GM23248 (cell line): ENCODE measurements at regions not wholly inside any gene's neighbourhood (a gene's known extent, or its start where the extent isn't known, plus 50 kb on each side); places are given as distances from the start of the nearest gene placed in this dataset.

Experiments
- DNase-seq: peaks from one replicate; pipeline ENCODE4 v3.0.0-alpha.2; 2015
- H2AFZ ChIP-seq: fragments of 200-600 bp; sonication (generic); 2 replicates; pipeline ENCODE4 v1.6.1; 2016; ENCODE audit warnings: antibody characterized with exemption
- H3F3A ChIP-seq: fragments of 200-600 bp; sonication (generic); 2 replicates; pipeline ENCODE4 v1.6.1; 2016; ENCODE audit warnings: mild to moderate bottlenecking, antibody characterized with exemption, mixed run types; ENCODE audit not compliant: insufficient read depth
- H3K27ac ChIP-seq: fragments of 200-600 bp; sonication (generic); 2 replicates; pipeline ENCODE4 v1.5.1; 2016; ENCODE audit warnings: mild to moderate bottlenecking
- H3K27me3 ChIP-seq: fragments of 200-600 bp; sonication (generic); replicated peaks from 2 replicates; pipeline ENCODE4 v1.6.1; 2016; ENCODE audit warnings: mild to moderate bottlenecking; ENCODE audit not compliant: insufficient read depth
- H3K36me3 ChIP-seq: fragments of 200-600 bp; sonication (generic); 2 replicates; pipeline ENCODE4 v1.6.1; 2016; ENCODE audit warnings: low read depth, mild to moderate bottlenecking
- H3K4me1 ChIP-seq: fragments of 200-600 bp; sonication (generic); 2 replicates; pipeline ENCODE4 v1.6.1; 2016; ENCODE audit warnings: mild to moderate bottlenecking; ENCODE audit not compliant: insufficient read depth
- H3K4me2 ChIP-seq: fragments of 200-600 bp; sonication (generic); one replicate; pipeline ENCODE4 v1.6.1; 2016; ENCODE audit warnings: mild to moderate bottlenecking; ENCODE audit not compliant: unreplicated experiment
- H3K4me3 ChIP-seq: fragments of 200-600 bp; sonication (generic); 2 replicates; pipeline ENCODE4 v1.5.1; 2016; ENCODE audit warnings: mild to moderate bottlenecking
- H3K79me2 ChIP-seq: fragments of 200-600 bp; sonication (generic); 2 replicates; pipeline ENCODE4 v1.6.1; 2016; ENCODE audit warnings: mild to moderate bottlenecking; ENCODE audit not compliant: insufficient read depth
- H3K9ac ChIP-seq: fragments of 200-600 bp; sonication (generic); 2 replicates; pipeline ENCODE4 v1.6.1; 2016; ENCODE audit warnings: mild to moderate bottlenecking
- H3K9me2 ChIP-seq: fragments of 200-600 bp; sonication (generic); 2 replicates; pipeline ENCODE4 v1.6.1; 2016; ENCODE audit warnings: mixed run types, mild to moderate bottlenecking, moderate library complexity; ENCODE audit not compliant: insufficient read depth
- H3K9me3 ChIP-seq: fragments of 200-600 bp; sonication (generic); one replicate; pipeline ENCODE4 v1.6.1; 2017; ENCODE audit warnings: low read depth
- H4K20me1 ChIP-seq: fragments of 200-600 bp; sonication (generic); 2 replicates; pipeline ENCODE4 v1.6.0; 2016; ENCODE audit not compliant: insufficient read depth
- EZH2 ChIP-seq: fragments of 200-600 bp; sonication (generic); IDR thresholded peaks from 2 replicates; pipeline ENCODE4 v1.6.1; 2018; ENCODE audit warnings: antibody characterized with exemption, mild to moderate bottlenecking; ENCODE audit not compliant: insufficient read depth, poor library complexity, severe bottlenecking
- EZH2phosphoT487 ChIP-seq: fragments of 200-600 bp; sonication (generic); IDR thresholded peaks from 2 replicates; pipeline ENCODE4 v1.6.1; 2018; ENCODE audit warnings: antibody characterized with exemption, moderate library complexity, mild to moderate bottlenecking, low read depth; ENCODE audit not compliant: insufficient read depth
- WGBS, 2 experiments: methylation state at CpG; one replicate each; pipeline ENCODE4 v1.1.6; 2015 to 2017; ENCODE audit warnings: low lambda C conversion rate in 2 of 2, low coverage in 1 of 2; ENCODE audit errors: missing lambda C conversion rate in 2 of 2; 5-methylcytosine and 5-hydroxymethylcytosine counted together
- in situ Hi-C: fragments of 300-500 bp; cut with MboI; formaldehyde crosslinking; loops from 2 replicates; pipeline ENCODE4 v1.15.0; 2020

DNA sequence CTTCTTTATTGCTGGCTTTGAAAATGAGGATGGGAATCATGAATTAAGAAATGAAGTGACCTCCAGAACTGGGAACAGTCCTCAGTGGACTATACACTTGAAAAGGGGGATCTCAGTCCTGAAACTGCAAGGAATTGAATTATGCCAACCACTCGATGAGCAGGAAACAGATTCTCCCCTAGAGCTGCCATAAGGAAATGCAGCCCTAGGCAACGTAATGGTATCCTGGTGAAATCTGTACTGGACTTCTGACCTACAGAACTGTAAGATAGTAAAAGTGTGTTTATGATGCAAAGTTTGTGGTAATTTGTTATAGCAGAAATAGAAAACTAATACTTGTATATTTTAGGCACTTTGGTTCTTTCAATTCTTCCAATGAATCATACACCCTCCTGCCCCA is 236.4 kb upstream of the TAC1 start:
- Histone ChIP-seq H3K9me3 (no peaks in the 10 kb centered on the region), H3K4me2 (no peak overlapping the region), H3K9me2 (no peaks in the 10 kb centered on the region), H4K20me1 (no peaks in the 10 kb centered on the region), H3K9ac (no peak overlapping the region), H3K4me3 (no peak overlapping the region), H3K27me3 (no peaks in the 10 kb centered on the region), H3K27ac (no peak overlapping the region), H2AFZ (no peak overlapping the region), H3K79me2 (no peaks in the 10 kb centered on the region), H3K36me3 (no peaks in the 10 kb centered on the region), H3K4me1 (no peaks in the 10 kb centered on the region), H3F3A (no peaks in the 10 kb centered on the region)
- WGBS, 2 experiments, result 6 to 30% methylated on average over 2 of the region's 2 CpGs
- no peak for DNase-seq
- TF ChIP-seq EZH2, result no peak
- no peak for TF ChIP-seq EZH2phosphoT487
- in situ Hi-C loops, result no loop called here

DNA sequence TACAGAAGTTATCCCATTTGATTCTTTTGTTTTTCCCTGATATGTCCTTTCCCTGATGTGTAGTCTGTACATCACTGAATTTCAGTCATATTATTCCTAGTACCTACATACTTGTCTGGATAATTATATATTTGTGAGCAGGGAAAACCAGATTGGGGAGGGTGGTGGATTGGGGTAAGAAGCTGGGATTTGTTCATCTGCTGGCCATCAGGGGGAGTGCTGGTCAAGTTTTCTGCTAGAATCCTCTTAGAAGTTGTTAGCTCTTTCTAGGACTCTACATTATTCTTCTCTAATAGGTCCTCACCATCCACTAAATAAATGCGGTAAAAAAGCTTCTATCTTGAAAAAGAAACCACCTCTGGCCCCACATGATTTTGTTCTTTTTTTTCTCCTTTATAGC is 232.7 kb upstream of the TAC1 start:
- no peaks in the 10 kb centered on the region for H3K9me3 ChIP-seq
- no peak overlapping the region for H3K4me3 ChIP-seq
- H4K20me1 ChIP-seq, result no peaks in the 10 kb centered on the region
- no peaks in the 10 kb centered on the region for H3K9me2 ChIP-seq
- in situ Hi-C loops, result no loop called here
- H3K9ac ChIP-seq, result no peak overlapping the region
- H3K36me3 ChIP-seq, result no peaks in the 10 kb centered on the region
- no peaks in the 10 kb centered on the region for H3F3A ChIP-seq
- H3K79me2 ChIP-seq, result no peaks in the 10 kb centered on the region
- DNase-seq, result peak; percentile 36
- no peaks in the 10 kb centered on the region for H3K4me1 ChIP-seq
- H3K27ac ChIP-seq, result no peak overlapping the region
- H2AFZ ChIP-seq, result no peak overlapping the region
- 29 to 61% methylated on average over 1 of the region's 1 CpG for WGBS, 2 experiments
- H3K27me3 ChIP-seq, result no peaks in the 10 kb centered on the region
- TF ChIP-seq EZH2 (no peak), EZH2phosphoT487 (no peak)
- no peak overlapping the region for H3K4me2 ChIP-seq

DNA sequence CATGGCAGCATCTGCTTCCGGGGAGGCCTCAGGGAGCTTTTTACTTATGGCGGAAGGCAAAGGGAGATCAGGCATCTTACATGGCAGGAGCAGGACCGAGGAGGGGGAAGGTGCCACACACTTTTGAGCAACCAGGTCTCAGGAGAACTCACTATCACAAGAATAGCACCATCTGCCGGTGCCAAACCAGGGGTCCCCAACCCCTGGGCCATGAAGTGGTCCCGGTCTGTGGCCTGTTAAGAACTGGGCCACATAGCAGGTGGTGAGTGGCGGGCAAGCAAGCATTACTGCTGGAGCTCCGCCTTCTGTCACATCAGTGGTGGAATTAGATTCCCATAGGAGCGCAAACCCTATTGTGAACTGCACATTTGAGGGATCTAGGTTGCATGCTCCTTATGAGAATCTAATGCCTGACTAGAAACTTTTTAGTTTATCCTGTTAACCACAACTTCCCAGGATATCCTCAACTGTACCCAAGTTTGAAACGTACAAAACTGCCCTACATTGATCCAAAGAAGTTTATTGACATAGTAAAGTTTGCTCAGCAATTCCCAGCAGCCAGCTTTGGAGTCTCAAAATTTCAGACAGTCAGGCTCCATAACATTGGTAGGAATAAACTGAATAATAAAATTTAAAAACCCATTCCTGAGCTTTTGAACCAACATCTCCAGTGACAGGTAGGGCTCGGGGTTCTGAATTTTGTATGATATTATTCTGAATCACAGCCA is 228.4 kb upstream of the TAC1 start:
- Histone ChIP-seq H3K4me1 (no peaks in the 10 kb centered on the region), H4K20me1 (no peaks in the 10 kb centered on the region), H2AFZ (no peak overlapping the region), H3F3A (no peaks in the 10 kb centered on the region), H3K4me3 (no peak overlapping the region), H3K9ac (no peak overlapping the region), H3K4me2 (no peak overlapping the region), H3K9me3 (no peaks in the 10 kb centered on the region), H3K27ac (no peak overlapping the region), H3K9me2 (no peaks in the 10 kb centered on the region), H3K79me2 (no peaks in the 10 kb centered on the region), H3K27me3 (no peaks in the 10 kb centered on the region), H3K36me3 (no peaks in the 10 kb centered on the region)
- WGBS, 2 experiments, result 34 to 36% methylated on average over 10 of the region's 10 CpGs
- in situ Hi-C loops, result no loop called here
- TF ChIP-seq EZH2 (no peak), EZH2phosphoT487 (no peak)
- no peak for DNase-seq

DNA sequence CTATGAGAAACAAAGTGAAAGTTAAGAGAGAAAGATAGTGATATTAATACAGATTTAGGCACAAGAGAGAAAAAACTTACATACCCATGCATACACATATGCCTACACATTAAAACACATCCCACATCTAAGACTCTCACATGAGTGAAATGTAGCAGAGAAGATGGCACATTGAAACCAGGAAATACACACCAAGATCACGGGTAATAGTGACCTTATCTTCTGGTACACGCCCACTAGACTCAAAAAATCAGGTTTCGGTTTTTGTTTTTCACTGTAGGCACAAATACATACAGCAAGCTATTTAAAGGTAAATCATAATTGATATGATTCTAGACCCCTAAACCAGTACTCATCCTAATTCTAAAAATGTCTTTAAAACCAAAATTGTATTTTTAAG is 225.2 kb upstream of the TAC1 start:
- Histone ChIP-seq H3K9me3 (no peaks in the 10 kb centered on the region), H3K27me3 (no peaks in the 10 kb centered on the region), H2AFZ (no peak overlapping the region), H3K9ac (no peak overlapping the region), H3K27ac (no peak overlapping the region), H3K9me2 (no peaks in the 10 kb centered on the region), H3K36me3 (no peaks in the 10 kb centered on the region), H3K4me1 (no peaks in the 10 kb centered on the region), H4K20me1 (no peaks in the 10 kb centered on the region), H3K79me2 (no peaks in the 10 kb centered on the region), H3F3A (no peaks in the 10 kb centered on the region), H3K4me3 (no peak overlapping the region), H3K4me2 (no peak overlapping the region)
- DNase-seq, result no peak
- in situ Hi-C loops, result no loop called here
- 0 to 1% methylated on average over 3 of the region's 3 CpGs for WGBS, 2 experiments
- TF ChIP-seq EZH2, result no peak
- TF ChIP-seq EZH2phosphoT487, result no peak
